Stomach (tissue), 4 donors: ENCODE measurements at regions not wholly inside any gene's neighbourhood (a gene's known extent, or its start where the extent isn't known, plus 50 kb on each side); places are given as distances from the start of the nearest gene placed in this dataset.
A peak's percentile ranks its signal among the peaks of the same experiment; 100 is the strongest.

Source experiments
- CTCF ChIP-seq, 7 experiments: fragments of 450-650 bp in 4 of 7; fragments of 200-600 bp in 3 of 7; sonication (generic) in 3 of 7; IDR thresholded peaks; one replicate each; pipeline ENCODE4 v1.5.1; 2016 to 2019; ENCODE audit warnings: antibody characterized with exemption in 7 of 7, control low read depth in 2 of 7, mild to moderate bottlenecking in 1 of 7
- EP300 ChIP-seq: sonication (generic); formaldehyde crosslinking; IDR thresholded peaks from one replicate; pipeline ENCODE4 v1.6.1; 2017; ENCODE audit warnings: antibody characterized with exemption
- POLR2A ChIP-seq, 4 donors: fragments of 450-650 bp; IDR thresholded peaks; one replicate each; pipeline ENCODE4 v1.6.1; 2016; ENCODE audit warnings: antibody characterized with exemption in 4 of 4, control low read depth in 2 of 4, mild to moderate bottlenecking in 1 of 4, moderate library complexity in 1 of 4
- POLR2AphosphoS5 ChIP-seq, 3 donors: sonication (generic); formaldehyde crosslinking; IDR thresholded peaks; one replicate each; pipeline ENCODE4 v1.6.1; 2016; ENCODE audit warnings: antibody characterized with exemption in 3 of 3

GRCh38 chr9:16191691-16192402, 639.0 kb downstream of the CCDC171 start:
- TF ChIP-seq CTCF (IDR thresholded peaks at IDR 0.05): peak in 5 of 7 experiments; percentile 65 to 74 (median 71)
- no peak for TF ChIP-seq POLR2A (IDR thresholded peaks at IDR 0.05)
- no peak for TF ChIP-seq EP300
- no peak for TF ChIP-seq POLR2AphosphoS5 (IDR thresholded peaks at IDR 0.05)
